Rectal smooth muscle tissue (tissue), 1 donor: ENCODE measurements at regions not wholly inside any gene's neighbourhood (a gene's known extent, or its start where the extent isn't known, plus 50 kb on each side); places are given as distances from the start of the nearest gene placed in this dataset.

Experiments used
- H3K27ac ChIP-seq: one replicate; pipeline ENCODE4 v1.7.0; 2013; ENCODE audit warnings: low read depth, low read length, inconsistent platforms
- H3K27me3 ChIP-seq: one replicate; pipeline ENCODE4 v1.7.0; 2013; ENCODE audit warnings: low read length; ENCODE audit not compliant: control insufficient read depth, insufficient read depth
- H3K36me3 ChIP-seq: one replicate; pipeline ENCODE4 v1.7.0; 2013; ENCODE audit warnings: low read length; ENCODE audit not compliant: control insufficient read depth, insufficient read depth
- H3K4me1 ChIP-seq: one replicate; pipeline ENCODE4 v1.7.0; 2013; ENCODE audit warnings: low read length; ENCODE audit not compliant: control insufficient read depth, insufficient read depth
- H3K4me3 ChIP-seq: one replicate; pipeline ENCODE4 v1.7.0; 2013; ENCODE audit warnings: low read length
- H3K9ac ChIP-seq: one replicate; pipeline ENCODE4 v1.7.0; 2013; ENCODE audit warnings: low read length

- H3K27me3 ChIP-seq, result no peaks in the 10 kb centered on the region
- H3K36me3 ChIP-seq, result no peaks in the 10 kb centered on the region
- no peak overlapping the region for H3K9ac ChIP-seq
- H3K4me1 ChIP-seq, result no peaks in the 10 kb centered on the region
- H3K27ac ChIP-seq, result no peak overlapping the region
- H3K4me3 ChIP-seq, result no peak overlapping the region
Observed at GRCh38 chr12:77120156-77121085, 55.1 kb upstream of the E2F7 start.

GRCh38 chr12:77118696-77119095 is 53.3 kb upstream of the E2F7 start:
- H3K36me3 ChIP-seq, result no peaks in the 10 kb centered on the region
- no peaks in the 10 kb centered on the region for H3K4me1 ChIP-seq
- no peak overlapping the region for H3K9ac ChIP-seq
- H3K27me3 ChIP-seq, result no peaks in the 10 kb centered on the region
- no peak overlapping the region for H3K4me3 ChIP-seq
- no peak overlapping the region for H3K27ac ChIP-seq

GRCh38 chr12:77116277-77116676 is 50.9 kb upstream of the E2F7 start:
- no peaks in the 10 kb centered on the region for H3K27me3 ChIP-seq
- H3K4me3 ChIP-seq, result no peak overlapping the region
- no peak overlapping the region for H3K9ac ChIP-seq
- no peaks in the 10 kb centered on the region for H3K4me1 ChIP-seq
- no peak overlapping the region for H3K27ac ChIP-seq
- no peaks in the 10 kb centered on the region for H3K36me3 ChIP-seq

- Histone ChIP-seq H3K27me3 (no peaks in the 10 kb centered on the region), H3K27ac (no peak overlapping the region), H3K36me3 (no peaks in the 10 kb centered on the region), H3K4me3 (no peak overlapping the region), H3K9ac (no peak overlapping the region), H3K4me1 (no peaks in the 10 kb centered on the region)
Observed at GRCh38 chr12:77115471-77115870, 50.1 kb upstream of the E2F7 start.
